ENCODE measurements at regions not wholly inside any gene's neighbourhood (a gene's known extent, or its start where the extent isn't known, plus 50 kb on each side); places are given as distances from the start of the nearest gene placed in this dataset.

DNA sequence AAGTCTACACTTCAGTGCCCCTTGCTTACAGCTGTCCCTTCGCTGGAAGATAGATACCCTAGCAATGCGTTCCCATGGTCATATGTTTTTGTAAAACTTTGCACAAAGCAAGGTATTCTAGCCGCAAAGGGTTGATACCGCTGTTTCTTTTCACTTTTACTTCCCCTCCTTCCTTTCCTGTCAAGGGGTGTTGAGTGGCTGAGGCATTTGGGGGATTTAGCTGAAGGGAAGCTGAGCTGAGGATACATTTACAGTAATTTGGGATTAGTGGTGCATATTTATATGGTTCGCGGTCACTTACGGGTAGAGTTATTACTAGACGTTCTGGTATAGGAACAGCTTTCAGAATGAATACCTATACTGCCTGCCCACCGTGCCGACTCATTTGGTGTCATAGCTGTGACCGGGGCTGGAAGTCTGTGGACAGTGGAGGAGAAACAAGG, 86.9 kb upstream of the WNT11 start:
- TF ChIP-seq, protein P1, sequence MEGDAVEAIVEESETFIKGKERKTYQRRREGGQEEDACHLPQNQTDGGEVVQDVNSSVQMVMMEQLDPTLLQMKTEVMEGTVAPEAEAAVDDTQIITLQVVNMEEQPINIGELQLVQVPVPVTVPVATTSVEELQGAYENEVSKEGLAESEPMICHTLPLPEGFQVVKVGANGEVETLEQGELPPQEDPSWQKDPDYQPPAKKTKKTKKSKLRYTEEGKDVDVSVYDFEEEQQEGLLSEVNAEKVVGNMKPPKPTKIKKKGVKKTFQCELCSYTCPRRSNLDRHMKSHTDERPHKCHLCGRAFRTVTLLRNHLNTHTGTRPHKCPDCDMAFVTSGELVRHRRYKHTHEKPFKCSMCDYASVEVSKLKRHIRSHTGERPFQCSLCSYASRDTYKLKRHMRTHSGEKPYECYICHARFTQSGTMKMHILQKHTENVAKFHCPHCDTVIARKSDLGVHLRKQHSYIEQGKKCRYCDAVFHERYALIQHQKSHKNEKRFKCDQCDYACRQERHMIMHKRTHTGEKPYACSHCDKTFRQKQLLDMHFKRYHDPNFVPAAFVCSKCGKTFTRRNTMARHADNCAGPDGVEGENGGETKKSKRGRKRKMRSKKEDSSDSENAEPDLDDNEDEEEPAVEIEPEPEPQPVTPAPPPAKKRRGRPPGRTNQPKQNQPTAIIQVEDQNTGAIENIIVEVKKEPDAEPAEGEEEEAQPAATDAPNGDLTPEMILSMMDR (IDR thresholded peaks at IDR 0.05 in 8 of 11, conservative IDR thresholded peaks at IDR 0.05 in 3 of 11) = no peak
- no peak for TF ChIP-seq POLR2A (IDR thresholded peaks at IDR 0.05)
